ENCODE measurements at regions not wholly inside any gene's neighbourhood (a gene's known extent, or its start where the extent isn't known, plus 50 kb on each side); places are given as distances from the start of the nearest gene placed in this dataset.

GRCh38 chr1:197850918-197851317 lies 51.5 kb upstream of the C1orf53 start:
- H3K9me3 ChIP-seq (ENCODE audit: control insufficient read depth in 2 of 2, insufficient read depth in 1 of 2, low read depth in 1 of 2, low read length in 1 of 2): no peaks in the 10 kb centered on the region
- H3K27me3 ChIP-seq (ENCODE audit: control insufficient read depth in 3 of 3, insufficient read depth in 3 of 3, low read length in 3 of 3): no peaks in the 10 kb centered on the region
- no peaks in the 10 kb centered on the region for H3K36me3 ChIP-seq (ENCODE audit: control insufficient read depth in 3 of 3, insufficient read depth in 2 of 3, low read depth in 1 of 3, low read length in 3 of 3)
- H3K4me1 ChIP-seq (ENCODE audit: control insufficient read depth in 3 of 3, insufficient read depth in 2 of 3, low read depth in 1 of 3, low read length in 2 of 3): no peaks in the 10 kb centered on the region
- no peak overlapping the region for H3K27ac ChIP-seq (ENCODE audit: low read depth in 1 of 3, low read length in 2 of 3)
- DNase-seq (peak in 1 of 2 donors; percentile 76), FAIRE-seq (no peak)
- 23 to 54% (median 38%) methylated on average over 1 of the region's 1 CpG for WGBS, 3 donors
- H3K4me3 ChIP-seq (ENCODE audit: low read depth in 1 of 3, low read length in 3 of 3): no peak overlapping the region

- Histone ChIP-seq H3K9me3 (ENCODE audit: control insufficient read depth in 2 of 2, insufficient read depth in 1 of 2, low read depth in 1 of 2, low read length in 1 of 2) (no peaks in the 10 kb centered on the region), H3K4me3 (ENCODE audit: low read depth in 1 of 3, low read length in 3 of 3) (no peak overlapping the region), H3K36me3 (ENCODE audit: control insufficient read depth in 3 of 3, insufficient read depth in 2 of 3, low read depth in 1 of 3, low read length in 3 of 3) (no peaks in the 10 kb centered on the region), H3K27me3 (ENCODE audit: control insufficient read depth in 3 of 3, insufficient read depth in 3 of 3, low read length in 3 of 3) (no peaks in the 10 kb centered on the region), H3K4me1 (ENCODE audit: control insufficient read depth in 3 of 3, insufficient read depth in 2 of 3, low read depth in 1 of 3, low read length in 2 of 3) (no peaks in the 10 kb centered on the region), H3K27ac (ENCODE audit: low read depth in 1 of 3, low read length in 2 of 3) (no peak overlapping the region)
- no peak for DNase-seq
- 32 to 46% (median 45%) methylated on average over 4 of the region's 4 CpGs for WGBS, 3 donors
- no peak for FAIRE-seq
These were observed 52.4 kb upstream of the C1orf53 start for GRCh38 chr1:197850042-197850441.

GRCh38 chr1:197848350-197848749 lies 54.1 kb upstream of the C1orf53 start:
- H3K27me3 ChIP-seq (ENCODE audit: control insufficient read depth in 3 of 3, insufficient read depth in 3 of 3, low read length in 3 of 3): no peaks in the 10 kb centered on the region
- FAIRE-seq (no peak), DNase-seq (no peak)
- no peaks in the 10 kb centered on the region for H3K36me3 ChIP-seq (ENCODE audit: control insufficient read depth in 3 of 3, insufficient read depth in 2 of 3, low read depth in 1 of 3, low read length in 3 of 3)
- H3K9me3 ChIP-seq (ENCODE audit: control insufficient read depth in 2 of 2, insufficient read depth in 1 of 2, low read depth in 1 of 2, low read length in 1 of 2): no peaks in the 10 kb centered on the region
- no peak overlapping the region for H3K4me3 ChIP-seq (ENCODE audit: low read depth in 1 of 3, low read length in 3 of 3)
- no peak overlapping the region for H3K27ac ChIP-seq (ENCODE audit: low read depth in 1 of 3, low read length in 2 of 3)
- no peaks in the 10 kb centered on the region for H3K4me1 ChIP-seq (ENCODE audit: control insufficient read depth in 3 of 3, insufficient read depth in 2 of 3, low read depth in 1 of 3, low read length in 2 of 3)

- no peak overlapping the region for H3K4me3 ChIP-seq (ENCODE audit: low read depth in 1 of 3, low read length in 3 of 3)
- no peak overlapping the region for H3K27ac ChIP-seq (ENCODE audit: low read depth in 1 of 3, low read length in 2 of 3)
- H3K36me3 ChIP-seq (ENCODE audit: control insufficient read depth in 3 of 3, insufficient read depth in 2 of 3, low read depth in 1 of 3, low read length in 3 of 3): no peaks in the 10 kb centered on the region
- peaks cover 0 to 2% (median 0%) of the 10 kb centered on the region in 3 donors for H3K4me1 ChIP-seq (ENCODE audit: control insufficient read depth in 3 of 3, insufficient read depth in 2 of 3, low read depth in 1 of 3, low read length in 2 of 3)
- no peak for DNase-seq
- no peak for FAIRE-seq
- H3K9me3 ChIP-seq (ENCODE audit: control insufficient read depth in 2 of 2, insufficient read depth in 1 of 2, low read depth in 1 of 2, low read length in 1 of 2): no peaks in the 10 kb centered on the region
- no peaks in the 10 kb centered on the region for H3K27me3 ChIP-seq (ENCODE audit: control insufficient read depth in 3 of 3, insufficient read depth in 3 of 3, low read length in 3 of 3)
- WGBS, 3 donors: 92 to 100% (median 99%) methylated on average over 1 of the region's 1 CpG
These were observed 56.5 kb upstream of the C1orf53 start for GRCh38 chr1:197845886-197846285.

- DNase-seq (no peak), FAIRE-seq (no peak)
- H3K27ac ChIP-seq (ENCODE audit: low read depth in 1 of 3, low read length in 2 of 3): no peak overlapping the region
- 69 to 86% (median 85%) methylated on average over 3 of the region's 3 CpGs for WGBS, 3 donors
- H3K4me3 ChIP-seq (ENCODE audit: low read depth in 1 of 3, low read length in 3 of 3): no peak overlapping the region
- H3K36me3 ChIP-seq (ENCODE audit: control insufficient read depth in 3 of 3, insufficient read depth in 2 of 3, low read depth in 1 of 3, low read length in 3 of 3): no peaks in the 10 kb centered on the region
- H3K27me3 ChIP-seq (ENCODE audit: control insufficient read depth in 3 of 3, insufficient read depth in 3 of 3, low read length in 3 of 3): no peaks in the 10 kb centered on the region
- no peaks in the 10 kb centered on the region for H3K9me3 ChIP-seq (ENCODE audit: control insufficient read depth in 2 of 2, insufficient read depth in 1 of 2, low read depth in 1 of 2, low read length in 1 of 2)
- peaks cover 0 to 2% (median 0%) of the 10 kb centered on the region in 3 donors for H3K4me1 ChIP-seq (ENCODE audit: control insufficient read depth in 3 of 3, insufficient read depth in 2 of 3, low read depth in 1 of 3, low read length in 2 of 3)
These were observed 57.8 kb upstream of the C1orf53 start for GRCh38 chr1:197844651-197845050.

GRCh38 chr1:197843401-197843800 lies 59.0 kb upstream of the C1orf53 start:
- H3K27me3 ChIP-seq (ENCODE audit: control insufficient read depth in 3 of 3, insufficient read depth in 3 of 3, low read length in 3 of 3): no peaks in the 10 kb centered on the region
- FAIRE-seq (no peak), DNase-seq (no peak)
- H3K4me1 ChIP-seq (ENCODE audit: control insufficient read depth in 3 of 3, insufficient read depth in 2 of 3, low read depth in 1 of 3, low read length in 2 of 3): peaks cover 0 to 2% (median 0%) of the 10 kb centered on the region in 3 donors
- H3K9me3 ChIP-seq (ENCODE audit: control insufficient read depth in 2 of 2, insufficient read depth in 1 of 2, low read depth in 1 of 2, low read length in 1 of 2): no peaks in the 10 kb centered on the region
- no peaks in the 10 kb centered on the region for H3K36me3 ChIP-seq (ENCODE audit: control insufficient read depth in 3 of 3, insufficient read depth in 2 of 3, low read depth in 1 of 3, low read length in 3 of 3)
- WGBS, 3 donors: 78 to 92% (median 88%) methylated on average over 2 of the region's 2 CpGs
- H3K4me3 ChIP-seq (ENCODE audit: low read depth in 1 of 3, low read length in 3 of 3): no peak overlapping the region
- H3K27ac ChIP-seq (ENCODE audit: low read depth in 1 of 3, low read length in 2 of 3): no peak overlapping the region

GRCh38 chr1:197842646-197843045 lies 59.8 kb upstream of the C1orf53 start:
- Histone ChIP-seq H3K4me1 (ENCODE audit: control insufficient read depth in 3 of 3, insufficient read depth in 2 of 3, low read depth in 1 of 3, low read length in 2 of 3) (peaks cover 0 to 2% (median 0%) of the 10 kb centered on the region in 3 donors), H3K27me3 (ENCODE audit: control insufficient read depth in 3 of 3, insufficient read depth in 3 of 3, low read length in 3 of 3) (no peaks in the 10 kb centered on the region), H3K4me3 (ENCODE audit: low read depth in 1 of 3, low read length in 3 of 3) (no peak overlapping the region), H3K36me3 (ENCODE audit: control insufficient read depth in 3 of 3, insufficient read depth in 2 of 3, low read depth in 1 of 3, low read length in 3 of 3) (no peaks in the 10 kb centered on the region), H3K9me3 (ENCODE audit: control insufficient read depth in 2 of 2, insufficient read depth in 1 of 2, low read depth in 1 of 2, low read length in 1 of 2) (no peaks in the 10 kb centered on the region), H3K27ac (ENCODE audit: low read depth in 1 of 3, low read length in 2 of 3) (no peak overlapping the region)
- WGBS, 3 donors: 88 to 92% (median 90%) methylated on average over 3 of the region's 3 CpGs
- DNase-seq (no peak), FAIRE-seq (no peak)

GRCh38 chr1:197841883-197842553 lies 60.4 kb upstream of the C1orf53 start:
- whole genome bisulfite sequencing, 3 donors: 62 to 87% (median 77%) methylated on average over 2 of the region's 2 CpGs
- H3K27ac ChIP-seq (ENCODE audit: low read depth in 1 of 3, low read length in 2 of 3): no peak overlapping the region
- H3K36me3 ChIP-seq (ENCODE audit: control insufficient read depth in 3 of 3, insufficient read depth in 2 of 3, low read depth in 1 of 3, low read length in 3 of 3): no peaks in the 10 kb centered on the region
- DNase-seq (no peak), FAIRE-seq (no peak)
- H3K4me1 ChIP-seq (ENCODE audit: control insufficient read depth in 3 of 3, insufficient read depth in 2 of 3, low read depth in 1 of 3, low read length in 2 of 3): peaks cover 0 to 2% (median 0%) of the 10 kb centered on the region in 3 donors
- H3K27me3 ChIP-seq (ENCODE audit: control insufficient read depth in 3 of 3, insufficient read depth in 3 of 3, low read length in 3 of 3): no peaks in the 10 kb centered on the region
- H3K4me3 ChIP-seq (ENCODE audit: low read depth in 1 of 3, low read length in 3 of 3): no peak overlapping the region
- H3K9me3 ChIP-seq (ENCODE audit: control insufficient read depth in 2 of 2, insufficient read depth in 1 of 2, low read depth in 1 of 2, low read length in 1 of 2): no peaks in the 10 kb centered on the region

- no peak for FAIRE-seq
- 77 to 91% (median 81%) methylated on average over 6 of the region's 6 CpGs for WGBS, 3 donors
- H3K27ac ChIP-seq (ENCODE audit: low read depth in 1 of 3, low read length in 2 of 3): no peak overlapping the region
- peaks cover 0 to 2% (median 0%) of the 10 kb centered on the region in 3 donors for H3K4me1 ChIP-seq (ENCODE audit: control insufficient read depth in 3 of 3, insufficient read depth in 2 of 3, low read depth in 1 of 3, low read length in 2 of 3)
- H3K9me3 ChIP-seq (ENCODE audit: control insufficient read depth in 2 of 2, insufficient read depth in 1 of 2, low read depth in 1 of 2, low read length in 1 of 2): no peaks in the 10 kb centered on the region
- no peaks in the 10 kb centered on the region for H3K36me3 ChIP-seq (ENCODE audit: control insufficient read depth in 3 of 3, insufficient read depth in 2 of 3, low read depth in 1 of 3, low read length in 3 of 3)
- DNase-seq: no peak
- no peaks in the 10 kb centered on the region for H3K27me3 ChIP-seq (ENCODE audit: control insufficient read depth in 3 of 3, insufficient read depth in 3 of 3, low read length in 3 of 3)
- no peak overlapping the region for H3K4me3 ChIP-seq (ENCODE audit: low read depth in 1 of 3, low read length in 3 of 3)
These were observed 61.3 kb upstream of the C1orf53 start for GRCh38 chr1:197841158-197841557.

All from small intestine (tissue), 7 donors.